Testis (tissue), 2 donors: ENCODE measurements at regions not wholly inside any gene's neighbourhood (a gene's known extent, or its start where the extent isn't known, plus 50 kb on each side); places are given as distances from the start of the nearest gene placed in this dataset.

ENCODE experiments used
- DNase-seq: peaks from one replicate; pipeline ENCODE4 v3.0.0-alpha.2; 2019
- H3K27ac ChIP-seq, 2 donors: fragments of 200-600 bp; sonication (generic); one replicate each; pipeline ENCODE4 v1.5.1; 2019
- H3K27me3 ChIP-seq: fragments of 200-600 bp; sonication (generic); one replicate; pipeline ENCODE4 v1.5.1; 2019
- H3K36me3 ChIP-seq: fragments of 200-600 bp; sonication (generic); one replicate; pipeline ENCODE4 v1.5.1; 2017; ENCODE audit warnings: low read depth; ENCODE audit errors: missing control alignments
- H3K4me1 ChIP-seq: fragments of 200-600 bp; sonication (generic); one replicate; pipeline ENCODE4 v1.5.1; 2019
- H3K4me3 ChIP-seq, 2 donors: fragments of 200-600 bp; sonication (generic); one replicate each; pipeline ENCODE4 v1.5.1; 2017 to 2019
- H3K9me3 ChIP-seq: fragments of 200-600 bp; sonication (generic); one replicate; pipeline ENCODE4 v1.5.1; 2017
- POLR2A ChIP-seq: fragments of 450-650 bp; IDR thresholded peaks from one replicate; pipeline ENCODE4 v1.6.1; 2017; ENCODE audit warnings: antibody characterized with exemption, mild to moderate bottlenecking, moderate library complexity
- WGBS, 2 donors: methylation state at CpG; one replicate each; pipeline ENCODE4 v1.1.5; 2018; 5-methylcytosine and 5-hydroxymethylcytosine counted together
- intact Hi-C: fragments of 100-400 bp; cut with DNase I; formaldehyde crosslinking; loops from one replicate; pipeline ENCODE4 v1.15.1; 2023; ENCODE audit warnings: low total_unique reads
- TF ChIP-seq, protein P1 (sequence below), 3 experiments: fragments of 450-650 bp in 2 of 3; fragments of 200-600 bp in 1 of 3; sonication (generic) in 1 of 3; IDR thresholded peaks; one replicate each; pipeline ENCODE4 v1.5.1; 2016 to 2019; ENCODE audit warnings: antibody characterized with exemption in 3 of 3, mild to moderate bottlenecking in 2 of 3, moderate library complexity in 1 of 3

GRCh38 chr5:166062719-166063118 lies 2228.7 kb upstream of the WWC1 start:
- H3K4me1 ChIP-seq: no peaks in the 10 kb centered on the region
- TF ChIP-seq, protein P1, sequence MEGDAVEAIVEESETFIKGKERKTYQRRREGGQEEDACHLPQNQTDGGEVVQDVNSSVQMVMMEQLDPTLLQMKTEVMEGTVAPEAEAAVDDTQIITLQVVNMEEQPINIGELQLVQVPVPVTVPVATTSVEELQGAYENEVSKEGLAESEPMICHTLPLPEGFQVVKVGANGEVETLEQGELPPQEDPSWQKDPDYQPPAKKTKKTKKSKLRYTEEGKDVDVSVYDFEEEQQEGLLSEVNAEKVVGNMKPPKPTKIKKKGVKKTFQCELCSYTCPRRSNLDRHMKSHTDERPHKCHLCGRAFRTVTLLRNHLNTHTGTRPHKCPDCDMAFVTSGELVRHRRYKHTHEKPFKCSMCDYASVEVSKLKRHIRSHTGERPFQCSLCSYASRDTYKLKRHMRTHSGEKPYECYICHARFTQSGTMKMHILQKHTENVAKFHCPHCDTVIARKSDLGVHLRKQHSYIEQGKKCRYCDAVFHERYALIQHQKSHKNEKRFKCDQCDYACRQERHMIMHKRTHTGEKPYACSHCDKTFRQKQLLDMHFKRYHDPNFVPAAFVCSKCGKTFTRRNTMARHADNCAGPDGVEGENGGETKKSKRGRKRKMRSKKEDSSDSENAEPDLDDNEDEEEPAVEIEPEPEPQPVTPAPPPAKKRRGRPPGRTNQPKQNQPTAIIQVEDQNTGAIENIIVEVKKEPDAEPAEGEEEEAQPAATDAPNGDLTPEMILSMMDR (IDR thresholded peaks at IDR 0.05): no peak
- H3K36me3 ChIP-seq: no peaks in the 10 kb centered on the region
- H3K27ac ChIP-seq: no peak overlapping the region
- no peaks in the 10 kb centered on the region for H3K9me3 ChIP-seq
- DNase-seq: no peak
- H3K27me3 ChIP-seq: no peaks in the 10 kb centered on the region
- no peak overlapping the region for H3K4me3 ChIP-seq
- intact Hi-C loops: no loop called here

GRCh38 chr5:166063261-166063660 lies 2228.2 kb upstream of the WWC1 start:
- TF ChIP-seq, protein P1 (IDR thresholded peaks at IDR 0.05): no peak
- no peak for TF ChIP-seq POLR2A
- no peaks in the 10 kb centered on the region for H3K27me3 ChIP-seq
- no peaks in the 10 kb centered on the region for H3K4me1 ChIP-seq
- DNase-seq: no peak
- no peak overlapping the region for H3K4me3 ChIP-seq
- intact Hi-C loops: no loop called here
- no peaks in the 10 kb centered on the region for H3K36me3 ChIP-seq
- no peaks in the 10 kb centered on the region for H3K9me3 ChIP-seq
- 44 to 58% methylated on average over 1 of the region's 1 CpG for WGBS, 2 donors
- no peak overlapping the region for H3K27ac ChIP-seq

GRCh38 chr5:166068547-166069335 lies 2222.7 kb upstream of the WWC1 start:
- DNase-seq: no peak
- no peaks in the 10 kb centered on the region for H3K27me3 ChIP-seq
- no peaks in the 10 kb centered on the region for H3K4me1 ChIP-seq
- intact Hi-C loops: no loop called here
- no peak for TF ChIP-seq POLR2A
- TF ChIP-seq, protein P1 (IDR thresholded peaks at IDR 0.05): no peak
- WGBS, 2 donors: 78 to 82% methylated on average over 9 of the region's 9 CpGs
- no peaks in the 10 kb centered on the region for H3K36me3 ChIP-seq
- H3K4me3 ChIP-seq: no peak overlapping the region
- H3K9me3 ChIP-seq: no peaks in the 10 kb centered on the region
- H3K27ac ChIP-seq: no peak overlapping the region

DNA sequence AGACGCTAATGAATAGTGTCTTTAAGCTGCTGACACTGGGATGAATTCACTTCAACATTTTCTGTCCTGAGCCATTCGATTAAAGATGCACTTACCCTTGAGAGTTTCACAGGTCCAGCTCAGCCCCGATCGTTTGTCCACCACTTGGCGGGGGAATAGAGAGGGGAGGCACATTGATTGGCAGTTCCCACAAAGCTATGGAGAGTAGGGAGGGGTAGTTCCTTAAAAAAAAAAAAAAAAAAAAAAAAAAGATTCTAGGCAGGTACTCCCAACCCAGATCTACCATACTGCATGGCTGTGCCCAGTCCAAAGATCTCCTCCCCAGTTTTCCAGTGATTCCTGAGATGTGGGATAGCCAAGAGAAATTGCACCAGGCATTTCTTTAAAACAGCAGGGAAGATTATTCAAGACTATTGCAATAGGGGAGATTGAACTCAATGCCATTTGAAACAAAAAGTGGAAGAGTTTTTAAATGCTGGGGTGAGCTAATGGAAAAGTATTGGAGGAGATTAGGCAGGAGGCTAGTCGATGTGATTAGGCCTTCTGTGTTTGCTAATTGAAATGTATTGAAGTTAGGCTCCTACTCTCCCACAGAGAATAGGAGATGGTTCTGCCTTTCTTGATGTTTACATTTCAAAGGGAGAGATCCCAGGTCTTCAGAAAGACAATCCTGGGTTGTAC lies 2217.4 kb upstream of the WWC1 start:
- no peaks in the 10 kb centered on the region for H3K36me3 ChIP-seq
- H3K4me3 ChIP-seq: no peak overlapping the region
- DNase-seq: no peak
- H3K27ac ChIP-seq: no peak overlapping the region
- no peaks in the 10 kb centered on the region for H3K4me1 ChIP-seq
- no peak for TF ChIP-seq POLR2A
- TF ChIP-seq, protein P1 (IDR thresholded peaks at IDR 0.05): no peak
- intact Hi-C loops: no loop called here
- no peaks in the 10 kb centered on the region for H3K9me3 ChIP-seq
- WGBS, 2 donors: 53% methylated on average over 6 of the region's 6 CpGs
- H3K27me3 ChIP-seq: no peaks in the 10 kb centered on the region
